H54 (cell line): ENCODE measurements at regions not wholly inside any gene's neighbourhood (a gene's known extent, or its start where the extent isn't known, plus 50 kb on each side); places are given as distances from the start of the nearest gene placed in this dataset.
A peak's percentile ranks its signal among the peaks of the same experiment; 100 is the strongest.
"Not testable (repeated sequence)": the region's sequence is repeated elsewhere in the genome, so short reads cannot be mapped to it uniquely, and the experiment has no call there.

Experiments
- DNase-seq: peaks from one replicate; pipeline ENCODE4 v3.0.0; 2011; ENCODE audit warnings: low spot score, mixed read lengths; ENCODE audit not compliant: insufficient read length
- FAIRE-seq: peaks from 3 replicates; lab custom pipeline; 2011; peaks lifted over from hg19 to GRCh38; lab: Jason Lieb, UNC
- POLR2A ChIP-seq: IDR thresholded peaks from 2 replicates; pipeline ENCODE4 v1.6.1; 2011; ENCODE audit warnings: low read depth, mild to moderate bottlenecking, low read length

DNA sequence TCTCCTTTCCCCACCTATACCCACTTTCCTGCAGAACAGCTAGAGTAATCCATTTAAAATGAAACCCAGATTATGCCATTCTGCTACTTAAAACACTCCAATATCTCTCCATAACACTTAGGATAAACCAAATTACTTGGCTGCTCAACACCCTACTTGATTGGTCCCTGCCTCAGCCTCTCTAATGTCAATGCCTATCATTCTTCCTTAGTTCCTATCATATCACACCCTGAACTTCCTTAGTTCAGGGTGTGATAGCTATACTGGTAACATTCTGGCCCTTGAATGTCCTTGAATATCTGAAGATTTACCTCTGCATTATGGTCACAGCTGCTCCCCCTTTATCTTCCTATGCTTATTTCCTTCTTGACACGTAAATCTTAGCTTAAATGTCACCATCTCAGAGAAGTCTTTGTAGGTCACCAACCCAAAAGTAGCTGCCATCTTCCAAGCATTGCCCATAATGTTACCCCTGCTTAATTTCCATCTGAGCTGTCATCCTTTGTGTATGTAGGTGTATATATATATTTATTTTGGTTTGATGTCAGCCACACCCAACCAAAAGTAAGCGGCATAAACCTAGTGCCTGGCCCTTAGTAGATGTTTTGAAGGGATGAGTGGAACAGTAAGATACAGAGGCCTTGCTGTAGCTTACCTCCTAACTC lies 379.8 kb downstream of the PTPRC start:
- no peak for TF ChIP-seq POLR2A
- FAIRE-seq = no peak
- no peak for DNase-seq

DNA sequence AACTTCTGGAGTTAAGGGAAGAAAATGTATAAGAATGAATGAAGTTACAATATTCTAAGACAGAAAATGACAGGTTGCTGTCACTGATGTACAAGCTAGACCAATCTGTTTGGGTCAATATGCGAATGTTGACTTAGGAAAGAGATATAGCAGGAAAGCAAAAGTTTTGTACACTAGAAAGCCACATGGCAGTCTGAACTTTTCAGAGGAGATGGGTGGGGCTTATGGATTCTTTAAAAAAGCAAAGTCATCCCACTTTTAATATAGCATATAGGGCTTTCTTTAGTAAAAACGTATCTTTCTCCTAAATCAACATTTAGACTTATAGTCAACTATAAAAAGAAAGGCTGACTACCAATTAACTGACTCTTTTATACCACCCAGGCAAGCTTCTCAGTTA lies 381.2 kb downstream of the PTPRC start:
- no peak for DNase-seq
- no peak for FAIRE-seq
- no peak for TF ChIP-seq POLR2A

DNA sequence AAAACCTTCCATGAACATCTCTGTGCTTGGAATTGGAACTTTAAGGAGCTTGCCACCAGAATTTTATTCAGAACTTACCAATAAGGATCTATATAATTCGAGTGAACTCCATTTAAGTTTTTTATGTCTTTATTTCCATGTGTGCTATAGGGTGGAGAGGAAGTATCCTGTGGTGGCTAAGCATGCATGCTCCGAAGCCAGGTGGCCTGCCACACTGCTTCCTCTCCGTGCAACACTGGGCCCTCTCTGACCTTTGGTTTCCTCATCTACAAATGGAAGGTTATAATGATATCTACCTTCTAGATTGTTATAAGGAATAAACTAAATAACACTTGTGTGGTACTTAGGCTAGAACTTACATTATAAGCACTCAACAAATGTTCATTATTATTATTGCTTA lies 382.1 kb downstream of the PTPRC start:
- TF ChIP-seq POLR2A = no peak
- no peak for FAIRE-seq
- no peak for DNase-seq

DNA sequence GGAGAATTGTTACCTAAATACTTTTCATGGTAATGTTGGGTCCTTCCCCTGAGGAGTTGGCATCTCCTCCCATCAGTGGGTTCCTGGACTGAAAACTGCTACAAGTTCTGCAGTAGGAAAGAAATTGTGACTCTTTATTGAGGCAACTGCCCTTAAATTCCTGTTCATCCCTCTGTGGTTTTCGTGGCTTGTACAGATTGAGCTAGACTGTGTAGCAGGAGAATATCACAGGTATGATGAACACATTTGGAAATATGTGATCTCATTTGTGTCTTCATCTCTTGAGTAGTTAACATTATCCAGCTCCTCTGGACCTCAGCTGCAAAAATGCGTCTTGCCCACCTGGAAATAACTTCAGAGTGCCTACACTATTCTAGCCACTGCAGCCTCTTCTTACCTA lies 390.6 kb downstream of the PTPRC start:
- FAIRE-seq (no peak), DNase-seq (no peak)
- no peak for TF ChIP-seq POLR2A

DNA sequence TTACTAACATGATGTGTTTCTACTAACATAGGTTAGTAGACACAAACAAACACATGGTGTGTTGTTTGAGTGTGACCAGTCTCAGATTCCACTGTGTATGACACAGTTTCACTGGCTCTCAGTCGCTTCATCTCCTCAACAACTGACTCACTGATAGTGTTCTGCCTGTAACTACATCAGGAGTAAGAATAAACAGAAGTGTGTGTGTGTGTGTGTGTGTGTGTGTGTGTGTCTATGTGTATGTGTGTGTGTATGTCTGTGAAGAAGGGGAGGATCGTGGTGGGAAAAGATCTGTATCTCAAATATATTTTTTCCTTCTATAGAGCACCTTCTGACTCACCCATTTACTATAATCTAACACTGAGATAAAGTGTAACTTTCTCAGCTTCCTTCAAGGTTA lies 391.0 kb downstream of the PTPRC start:
- no peak for TF ChIP-seq POLR2A
- FAIRE-seq (no peak), DNase-seq (no peak)

DNA sequence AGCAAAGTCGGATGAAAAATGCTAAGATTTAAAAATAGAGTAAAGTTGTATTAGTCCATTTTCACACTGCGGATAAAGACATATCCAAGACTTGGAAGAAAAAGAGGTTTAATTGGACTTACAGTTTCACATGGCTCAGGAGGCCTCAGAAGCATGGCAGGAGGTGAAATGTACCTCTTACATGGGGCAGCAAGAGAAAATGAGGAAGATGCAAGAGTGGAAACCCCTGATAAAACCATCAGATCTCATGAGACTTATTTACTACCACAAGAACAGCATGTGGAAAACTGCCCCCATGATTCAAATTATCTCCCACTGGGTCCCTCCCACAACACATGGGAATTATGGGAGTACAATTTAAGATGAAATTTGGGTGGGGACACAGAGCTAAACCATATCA lies 391.7 kb downstream of the PTPRC start:
- not testable (repeated sequence) for FAIRE-seq, DNase-seq

DNA sequence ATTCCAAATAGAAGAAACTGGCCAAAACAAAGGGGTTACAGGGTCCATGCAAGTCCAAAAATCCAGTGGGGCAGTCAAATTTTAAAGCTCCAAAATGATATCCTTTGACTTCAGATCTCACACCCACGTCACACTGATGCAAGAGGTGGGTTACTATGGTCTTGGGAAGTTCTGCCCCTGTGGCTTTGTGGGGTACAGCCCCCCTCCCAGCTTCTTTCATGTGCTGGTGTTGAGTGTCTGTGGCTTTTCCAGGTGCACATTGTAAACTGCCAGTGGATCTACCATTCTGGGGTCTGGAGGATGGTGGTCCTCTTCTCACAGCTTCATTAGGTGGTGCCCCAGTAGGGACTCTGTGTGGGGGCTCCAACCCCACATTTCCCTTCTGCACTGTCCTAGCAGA lies 392.3 kb downstream of the PTPRC start:
- DNase-seq, FAIRE-seq: not testable (repeated sequence)

DNA sequence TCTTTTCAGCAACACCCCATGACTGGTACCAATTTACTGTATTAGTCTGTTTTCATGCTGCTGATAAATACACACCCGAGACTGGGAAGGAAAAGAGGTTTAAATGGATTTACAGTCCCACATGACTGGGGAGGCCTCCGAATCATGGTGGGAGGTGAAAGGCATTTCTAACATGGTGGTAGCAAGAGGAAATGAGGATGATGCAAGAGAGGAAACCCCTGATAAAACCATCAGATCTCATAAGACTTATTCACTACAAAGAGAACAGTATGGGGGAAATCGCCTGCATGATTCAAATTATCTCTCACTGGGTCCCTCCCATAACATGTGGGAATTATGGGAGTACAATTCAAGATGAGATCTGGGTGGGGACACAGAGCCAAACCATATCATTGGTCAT lies 393.6 kb downstream of the PTPRC start:
- DNase-seq, FAIRE-seq: not testable (repeated sequence)

DNA sequence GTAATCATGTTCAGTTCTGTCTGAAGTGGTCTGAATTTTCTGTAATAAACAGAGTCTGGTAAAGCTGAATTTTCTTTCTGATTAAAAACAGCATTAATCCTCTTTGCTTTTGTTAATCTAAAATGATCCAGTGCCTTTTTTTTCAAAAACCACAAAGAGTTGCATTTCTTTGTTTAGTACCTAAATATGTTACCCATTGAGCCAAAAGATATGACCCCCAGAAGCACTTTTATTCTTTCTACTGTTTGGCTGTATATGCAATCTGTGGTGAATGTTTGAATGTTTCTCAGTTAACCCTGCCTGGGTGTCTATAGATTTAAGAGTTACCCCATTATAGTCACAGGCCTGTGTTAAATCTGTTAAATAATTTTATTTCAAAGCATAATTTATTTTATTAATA lies 394.8 kb downstream of the PTPRC start:
- FAIRE-seq = no peak
- TF ChIP-seq POLR2A = no peak

DNA sequence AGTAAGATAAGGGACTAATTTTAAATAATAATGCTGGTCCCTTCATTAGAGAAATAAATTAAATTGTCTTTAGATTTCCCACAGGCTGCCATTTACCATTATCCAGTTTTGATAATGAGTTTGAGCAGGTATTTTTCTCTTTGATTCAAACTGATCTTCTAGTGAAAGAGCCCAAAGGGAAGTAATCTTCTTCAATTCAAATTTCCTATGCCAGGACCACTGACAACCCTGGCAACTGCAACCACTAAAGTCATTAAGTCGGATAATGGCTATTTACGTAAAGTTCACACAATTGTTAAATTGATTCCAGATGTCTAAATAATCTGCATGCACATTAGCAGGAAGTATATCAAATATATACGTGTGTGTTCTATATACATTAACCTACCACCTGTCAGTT lies 399.3 kb downstream of the PTPRC start:
- TF ChIP-seq POLR2A = no peak
- DNase-seq = no peak
- no peak for FAIRE-seq

More for the DNA sequence above, 394.8 kb downstream of the PTPRC start:
- DNase-seq = no peak

DNA sequence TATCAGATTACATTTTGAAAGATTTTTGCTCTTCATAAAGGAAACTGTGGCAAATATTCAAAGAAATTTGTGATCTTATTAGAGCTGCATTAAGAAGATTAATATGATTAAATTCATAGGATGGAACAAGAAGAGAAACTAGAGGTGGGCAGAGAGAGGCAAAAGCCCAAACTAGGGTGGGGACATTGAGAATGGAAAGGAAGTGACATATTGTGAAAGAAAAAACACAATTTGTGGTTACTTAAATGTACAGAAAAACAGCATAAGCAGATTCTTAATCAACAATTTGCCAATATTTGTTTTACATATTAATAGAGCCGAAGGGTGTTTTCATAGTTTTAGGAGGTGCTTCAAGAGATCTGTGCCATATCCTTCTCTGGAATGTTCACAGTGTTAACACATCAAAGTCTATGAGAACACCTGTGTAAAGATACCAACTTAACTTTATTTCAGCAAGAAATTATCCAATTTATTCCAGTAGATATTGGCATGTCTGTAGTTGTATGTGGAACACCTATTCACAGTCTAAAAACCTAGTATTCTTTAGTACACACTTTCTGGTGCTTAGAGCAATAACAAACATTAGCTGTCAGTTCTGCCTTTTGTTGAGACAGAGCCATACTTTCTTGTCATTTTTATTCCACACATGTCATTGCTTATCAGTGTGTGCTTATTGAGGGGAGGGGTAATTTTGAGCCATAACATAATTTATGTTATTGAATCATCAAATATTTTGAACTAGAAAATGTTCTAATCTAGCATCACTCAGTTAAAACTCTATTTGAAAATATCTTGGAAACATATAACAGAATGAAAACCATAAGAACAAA lies 401.5 kb downstream of the PTPRC start:
- DNase-seq (no peak), FAIRE-seq (no peak)
- no peak for TF ChIP-seq POLR2A

DNA sequence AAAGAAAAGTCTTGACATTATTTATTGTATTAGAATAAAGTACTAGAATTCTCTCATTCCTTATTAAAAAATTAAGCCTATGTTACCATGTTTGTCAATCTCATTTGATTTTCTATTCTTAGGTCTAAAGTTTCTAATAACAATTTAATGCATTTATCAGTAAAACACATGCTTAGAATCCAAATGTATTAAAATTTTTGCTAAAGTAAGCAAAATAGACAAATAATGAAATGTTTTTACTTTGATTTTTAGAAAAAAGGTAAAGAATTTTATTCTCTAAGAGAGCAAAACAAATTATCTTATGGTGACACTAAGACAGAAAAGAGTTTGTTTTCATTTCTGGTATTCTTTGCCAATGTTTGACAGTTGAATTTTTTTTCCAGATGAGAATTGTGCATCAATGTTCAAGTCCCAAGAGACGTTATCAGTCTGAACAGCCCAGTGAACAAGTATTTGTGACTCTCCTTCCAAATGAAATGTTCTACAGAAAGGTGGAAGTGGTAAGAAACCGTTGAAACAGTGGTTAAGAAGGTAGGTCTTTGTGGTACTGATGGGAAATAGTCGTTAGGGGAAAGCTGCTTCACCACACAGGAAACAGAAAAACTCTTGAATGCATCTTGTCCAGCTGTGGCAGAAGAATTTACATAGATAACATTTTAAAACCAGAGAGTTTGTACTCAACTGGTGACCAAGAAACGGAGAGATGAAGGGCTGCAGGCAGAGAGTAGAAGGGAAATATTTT lies 402.5 kb downstream of the PTPRC start:
- DNase-seq (no peak), FAIRE-seq (no peak)
- no peak for TF ChIP-seq POLR2A

DNA sequence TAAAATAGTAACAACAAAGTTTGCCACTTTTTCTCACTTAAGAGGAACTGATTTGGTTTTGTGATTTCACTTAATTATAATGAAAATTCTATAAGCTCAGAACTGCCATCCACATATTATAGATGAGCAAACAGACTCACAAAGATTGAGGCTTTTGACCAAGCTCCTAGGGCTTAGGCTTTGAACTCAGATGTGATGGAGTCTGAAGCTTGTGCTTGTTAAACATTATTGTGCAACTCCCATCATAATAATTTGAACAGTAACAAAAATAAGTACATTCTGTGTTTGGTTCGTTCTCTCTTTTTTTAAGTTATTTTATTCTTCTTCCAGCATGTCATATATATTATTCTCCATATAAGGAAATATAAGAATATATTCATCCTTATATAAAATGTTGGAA lies 403.4 kb downstream of the PTPRC start:
- DNase-seq (no peak), FAIRE-seq (no peak)
- TF ChIP-seq POLR2A = no peak

DNA sequence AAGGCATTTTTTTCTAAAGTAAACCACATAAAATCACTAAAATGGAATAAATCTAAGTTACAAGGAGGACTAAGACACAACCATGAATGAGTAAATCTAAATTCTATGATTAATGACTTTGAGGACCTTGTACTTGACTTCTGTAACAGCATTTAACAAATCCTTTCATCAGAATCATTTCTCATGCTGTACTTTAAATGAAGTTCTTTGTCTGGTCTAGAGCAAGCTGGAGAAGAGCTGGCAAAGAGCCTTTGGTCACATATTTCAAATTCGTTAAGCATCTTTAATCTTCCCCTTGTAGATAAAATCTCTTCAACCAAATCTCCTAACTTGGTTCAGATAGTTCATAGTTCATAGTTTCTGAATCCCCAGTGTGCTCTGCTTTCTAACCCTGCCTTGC lies 405.4 kb downstream of the PTPRC start:
- FAIRE-seq (no peak), DNase-seq (no peak)
- no peak for TF ChIP-seq POLR2A

DNA sequence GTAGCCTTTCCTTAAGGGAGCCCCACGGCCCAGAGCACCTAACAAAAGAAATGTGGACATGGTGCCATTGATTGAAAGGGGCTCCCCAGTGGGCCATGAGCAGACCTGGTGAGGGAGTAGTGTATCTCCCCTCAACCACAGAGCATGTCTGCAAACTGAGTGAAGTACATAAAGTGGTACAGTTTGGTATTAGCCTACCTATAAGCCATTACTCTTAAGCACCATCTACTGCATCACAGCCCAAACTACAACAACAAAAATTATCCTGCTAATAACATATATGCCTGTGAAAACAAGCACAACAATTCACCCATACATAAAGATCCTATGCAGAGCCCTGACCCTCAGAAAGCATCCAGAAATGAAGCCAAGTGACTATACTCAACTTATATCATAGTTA lies 407.8 kb downstream of the PTPRC start:
- no peak for DNase-seq
- TF ChIP-seq POLR2A = no peak
- FAIRE-seq = peak; percentile 58
